Endothelial cell of umbilical vein (primary cell): ENCODE measurements at regions not wholly inside any gene's neighbourhood (a gene's known extent, or its start where the extent isn't known, plus 50 kb on each side); places are given as distances from the start of the nearest gene placed in this dataset.

Source experiments
- BruUV-seq: library from RNA; stranded (reverse); fragments of 400-500 nt; replicated peaks from 2 replicates; lab custom pipeline; 2021; lab: Mats Ljungman, UMichigan
- CTCF ChIA-PET: fragments of 300-600, 350-600 bp; sonication (Branson Sonifier 250); formaldehyde crosslinking; loops from one replicate; lab custom pipeline; 2021; ENCODE audit warnings: antibody characterized with exemption, inconsistent platforms; lab: Charles Lee
- POLR2A ChIA-PET: fragments of 300-600, 350-600 bp; sonication (Branson Sonifier 250); formaldehyde crosslinking; loops from one replicate; lab custom pipeline; 2021; ENCODE audit warnings: antibody characterized with exemption, inconsistent platforms; lab: Charles Lee
- DNase-seq: peaks from one replicate; pipeline ENCODE4 v3.0.0-alpha.2; 2011; ENCODE audit warnings: low read depth, low spot score
- FAIRE-seq: peaks from 2 replicates; lab custom pipeline; 2011; peaks lifted over from hg19 to GRCh38; lab: Jason Lieb, UNC
- H2AFZ ChIP-seq: 2 replicates; pipeline ENCODE4 v1.6.0; 2012; ENCODE audit warnings: low read depth, low read length, control low read depth, inconsistent platforms
- H3K27ac ChIP-seq: 2 replicates; pipeline ENCODE4 v1.5.1; 2011; ENCODE audit warnings: low read depth, mild to moderate bottlenecking, control low read depth, low read length, moderate library complexity; ENCODE audit not compliant: insufficient read depth
- H3K27me3 ChIP-seq, 2 experiments: 2 replicates each; pipeline versions ENCODE4 v1.6.0 to v1.6.1; 2011; ENCODE audit warnings: low read length in 2 of 2, mixed read lengths in 1 of 2; ENCODE audit not compliant: control insufficient read depth in 2 of 2, insufficient read depth in 2 of 2
- H3K36me3 ChIP-seq, 2 experiments: 2 replicates in 1 of 2; 3 replicates in 1 of 2; pipeline ENCODE4 v1.5.1; 2011; ENCODE audit warnings: low read length in 2 of 2, mild to moderate bottlenecking in 1 of 2, moderate library complexity in 1 of 2; ENCODE audit not compliant: control insufficient read depth in 2 of 2, insufficient read depth in 2 of 2; ENCODE audit errors: extremely low read depth in 1 of 2
- H3K4me1 ChIP-seq: 3 replicates; pipeline ENCODE4 v1.5.1; 2011; ENCODE audit warnings: mild to moderate bottlenecking, low read length; ENCODE audit not compliant: control insufficient read depth, insufficient read depth; ENCODE audit errors: extremely low read depth
- H3K4me2 ChIP-seq: 2 replicates; pipeline ENCODE4 v1.6.1; 2011; ENCODE audit warnings: low read length, control low read depth, mixed read lengths; ENCODE audit not compliant: insufficient read depth
- H3K4me3 ChIP-seq, 3 experiments: fragments of 200-600 bp in 1 of 3; sonication (generic), shearing (Covaris generic) in 1 of 3; replicated peaks in 1 of 3; 2 replicates each; pipeline ENCODE4 v1.5.1; 2011 to 2016; ENCODE audit warnings: control low read depth in 3 of 3, low read length in 3 of 3, mild to moderate bottlenecking in 2 of 3, inconsistent platforms in 1 of 3, low read depth in 1 of 3, moderate library complexity in 1 of 3; ENCODE audit not compliant: insufficient read depth in 1 of 3
- H3K79me2 ChIP-seq: 2 replicates; pipeline ENCODE4 v1.6.0; 2012; ENCODE audit warnings: low read length, inconsistent platforms; ENCODE audit not compliant: control insufficient read depth, insufficient read depth
- H3K9ac ChIP-seq: replicated peaks from 2 replicates; pipeline ENCODE3; 2011; ENCODE audit warnings: low read length, control low read depth; ENCODE audit not compliant: insufficient read depth; ENCODE audit errors: extremely low read depth
- H3K9me1 ChIP-seq: replicated peaks from 3 replicates; pipeline ENCODE4 v1.6.0; 2011; ENCODE audit warnings: mild to moderate bottlenecking, low read length; ENCODE audit not compliant: control insufficient read depth, insufficient read depth; ENCODE audit errors: extremely low read depth
- H3K9me3 ChIP-seq: replicated peaks from 2 replicates; pipeline ENCODE4 v1.5.1; 2012; ENCODE audit warnings: low read length, inconsistent platforms; ENCODE audit not compliant: control insufficient read depth, insufficient read depth
- H4K20me1 ChIP-seq: replicated peaks from 2 replicates; pipeline ENCODE3; 2011; ENCODE audit warnings: mild to moderate bottlenecking, low read length; ENCODE audit not compliant: control insufficient read depth, insufficient read depth; ENCODE audit errors: extremely low read depth
- EZH2 ChIP-seq: IDR thresholded peaks from 2 replicates; pipeline ENCODE4 v1.6.1; 2012; ENCODE audit warnings: borderline replicate concordance, low read depth, mild to moderate bottlenecking, moderate library complexity, low read length, inconsistent platforms; ENCODE audit not compliant: severe bottlenecking
- GATA2 ChIP-seq: IDR thresholded peaks from 2 replicates; pipeline ENCODE4 v1.7.0; 2011; ENCODE audit warnings: low read depth, mild to moderate bottlenecking, moderate library complexity, mixed read lengths, low read length; ENCODE audit not compliant: insufficient read length, insufficient read depth
- JUN ChIP-seq: IDR thresholded peaks from 2 replicates; pipeline ENCODE4 v1.6.1; 2011; ENCODE audit warnings: borderline replicate concordance, low read depth; ENCODE audit not compliant: insufficient read length, insufficient read depth
- MYC ChIP-seq: IDR thresholded peaks from one replicate; pipeline ENCODE4 v1.6.1; 2011; ENCODE audit warnings: mild to moderate bottlenecking, low read depth, low read length
- POLR2AphosphoS5 ChIP-seq: IDR thresholded peaks from 2 replicates; pipeline ENCODE4 v1.6.1; 2012; ENCODE audit warnings: low read depth, mild to moderate bottlenecking, control low read depth, low read length, moderate library complexity; ENCODE audit not compliant: insufficient read depth
- dilution Hi-C: fragments of 300-500 bp; cut with MboI; formaldehyde crosslinking; loops from one replicate; pipeline ENCODE4 v1.15.0; 2019; ENCODE audit warnings: low sequenced_read_pairs; ENCODE audit not compliant: extremely low pct_ligation_motif_present
- intact Hi-C: fragments of 100-400 bp; cut with micrococcal nuclease; formaldehyde crosslinking; loops from one replicate; pipeline ENCODE4 v1.10.0; 2022
- TF ChIP-seq, protein P1 (sequence below), 2 donors: IDR thresholded peaks; 1 replicate in 1 of 2; 2 replicates in 1 of 2; pipeline ENCODE4 v1.5.1; 2011; ENCODE audit warnings: low read length in 2 of 2, mild to moderate bottlenecking in 2 of 2, moderate library complexity in 2 of 2, control low read depth in 1 of 2, inconsistent platforms in 1 of 2, low read depth in 1 of 2; ENCODE audit not compliant: insufficient read depth in 1 of 2; ENCODE audit errors: extremely low read depth in 1 of 2
- TF ChIP-seq, protein P2 (sequence below): IDR thresholded peaks from 2 replicates; pipeline ENCODE4 v1.6.1; 2011; ENCODE audit not compliant: insufficient read depth, insufficient read length

DNA sequence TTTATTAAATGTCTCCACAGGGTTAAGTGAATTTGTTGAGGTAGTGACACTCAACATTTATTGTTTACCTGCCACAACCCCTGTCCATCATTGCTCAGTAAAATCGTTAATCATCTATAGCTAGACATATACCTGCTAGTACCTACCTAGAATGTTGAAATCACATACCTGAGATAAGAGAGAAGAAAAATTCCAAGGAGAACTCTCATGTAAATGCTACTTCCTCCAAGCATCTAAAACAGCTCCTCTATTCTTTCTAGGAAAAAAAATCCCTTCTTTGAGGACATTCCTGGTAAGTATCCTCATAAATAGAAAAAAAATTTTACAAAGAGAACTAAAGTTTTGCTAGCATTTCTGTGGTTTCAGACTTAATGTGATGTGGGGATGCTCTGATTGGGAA is 325.1 kb downstream of the DAD1 start:
- Histone ChIP-seq H3K9me3 (no peaks in the 10 kb centered on the region), H3K79me2 (no peaks in the 10 kb centered on the region), H3K9ac (no peak overlapping the region), H3K36me3 (no peaks in the 10 kb centered on the region), H3K4me2 (no peak overlapping the region), H4K20me1 (no peaks in the 10 kb centered on the region), H3K27me3 (peaks cover 0 to 2% of the 10 kb centered on the region in 2 experiments), H3K4me1 (peaks cover 31% of the 10 kb centered on the region), H2AFZ (no peak overlapping the region), H3K4me3 (no peak overlapping the region), H3K9me1 (no peaks in the 10 kb centered on the region), H3K27ac (no peak overlapping the region)
- POLR2A ChIA-PET: interaction anchor here (0.6 kb wide), 1 partner anchor 324 kb away, joined by 3 read pairs; no protein-coding TSS in a partner anchor
- DNase-seq (no peak), FAIRE-seq (no peak)
- intact Hi-C loops (no loop called here), dilution Hi-C loops (no loop called here)
- CTCF ChIA-PET: interaction anchor here (0.7 to 1.4 kb wide), 4 partner anchors 11 to 55 kb away, joined by 3 to 4 read pairs (median 3); no protein-coding TSS in a partner anchor
- TF ChIP-seq, protein P1, sequence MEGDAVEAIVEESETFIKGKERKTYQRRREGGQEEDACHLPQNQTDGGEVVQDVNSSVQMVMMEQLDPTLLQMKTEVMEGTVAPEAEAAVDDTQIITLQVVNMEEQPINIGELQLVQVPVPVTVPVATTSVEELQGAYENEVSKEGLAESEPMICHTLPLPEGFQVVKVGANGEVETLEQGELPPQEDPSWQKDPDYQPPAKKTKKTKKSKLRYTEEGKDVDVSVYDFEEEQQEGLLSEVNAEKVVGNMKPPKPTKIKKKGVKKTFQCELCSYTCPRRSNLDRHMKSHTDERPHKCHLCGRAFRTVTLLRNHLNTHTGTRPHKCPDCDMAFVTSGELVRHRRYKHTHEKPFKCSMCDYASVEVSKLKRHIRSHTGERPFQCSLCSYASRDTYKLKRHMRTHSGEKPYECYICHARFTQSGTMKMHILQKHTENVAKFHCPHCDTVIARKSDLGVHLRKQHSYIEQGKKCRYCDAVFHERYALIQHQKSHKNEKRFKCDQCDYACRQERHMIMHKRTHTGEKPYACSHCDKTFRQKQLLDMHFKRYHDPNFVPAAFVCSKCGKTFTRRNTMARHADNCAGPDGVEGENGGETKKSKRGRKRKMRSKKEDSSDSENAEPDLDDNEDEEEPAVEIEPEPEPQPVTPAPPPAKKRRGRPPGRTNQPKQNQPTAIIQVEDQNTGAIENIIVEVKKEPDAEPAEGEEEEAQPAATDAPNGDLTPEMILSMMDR (IDR thresholded peaks at IDR 0.05; ENCODE audit: extremely low read depth in 1 of 2, insufficient read depth in 1 of 2, low read depth in 1 of 2, low read length in 2 of 2): no peak
- BruUV-seq: no TSS peak

DNA sequence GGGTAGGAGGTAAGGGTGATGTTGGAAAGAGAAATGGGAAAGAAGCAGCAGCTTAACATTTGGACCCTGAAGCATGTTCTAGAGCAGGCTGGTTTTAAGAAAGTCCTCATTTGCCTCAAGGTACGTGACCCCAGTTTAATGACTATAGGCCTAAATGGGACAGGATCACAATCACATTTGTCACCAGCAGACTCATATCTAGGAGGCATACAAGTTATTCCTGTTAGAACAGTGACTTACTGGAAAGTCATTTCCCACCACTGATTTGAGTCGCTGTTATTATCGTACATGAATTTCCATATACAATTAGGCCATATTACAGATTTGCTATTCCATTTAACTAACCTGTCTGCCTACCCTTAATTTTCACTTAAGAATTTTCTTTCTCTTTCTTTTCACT is 326.1 kb downstream of the DAD1 start:
- Histone ChIP-seq H3K4me1 (peaks cover 23% of the 10 kb centered on the region), H3K79me2 (no peaks in the 10 kb centered on the region), H3K27ac (no peak overlapping the region), H3K9ac (no peak overlapping the region), H2AFZ (no peak overlapping the region), H3K4me2 (no peak overlapping the region), H3K27me3 (peaks cover 0 to 2% of the 10 kb centered on the region in 2 experiments), H3K9me3 (no peaks in the 10 kb centered on the region), H3K4me3 (no peak overlapping the region), H3K9me1 (no peaks in the 10 kb centered on the region), H4K20me1 (no peaks in the 10 kb centered on the region), H3K36me3 (no peaks in the 10 kb centered on the region)
- TF ChIP-seq POLR2AphosphoS5: no peak
- no peak for TF ChIP-seq MYC
- TF ChIP-seq, protein P2, sequence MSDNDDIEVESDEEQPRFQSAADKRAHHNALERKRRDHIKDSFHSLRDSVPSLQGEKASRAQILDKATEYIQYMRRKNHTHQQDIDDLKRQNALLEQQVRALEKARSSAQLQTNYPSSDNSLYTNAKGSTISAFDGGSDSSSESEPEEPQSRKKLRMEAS: no peak
- TF ChIP-seq EZH2: no peak
- no peak for TF ChIP-seq JUN
- TF ChIP-seq GATA2: no peak
- intact Hi-C loops (no loop called here), dilution Hi-C loops (no loop called here)
- DNase-seq: no peak
- CTCF ChIA-PET: interaction anchor here (1.3 kb wide), 1 partner anchor 15 kb away, joined by 3 read pairs; no protein-coding TSS in a partner anchor
- POLR2A ChIA-PET: no interaction called here
- BruUV-seq: no TSS peak
- no peak for FAIRE-seq
